Activated T-cell treated with anti-CD3 and anti-CD28 coated beads, Interleukin-2, amount 50 U/mL, for 24 hours (primary cell): ENCODE measurements at regions not wholly inside any gene's neighbourhood (a gene's known extent, or its start where the extent isn't known, plus 50 kb on each side); places are given as distances from the start of the nearest gene placed in this dataset.

Source experiments
- DNase-seq: peaks from one replicate; pipeline ENCODE4 v3.0.0-alpha.2; 2020
- H3K27ac Mint-ChIP-seq: 2 replicates; pipeline ENCODE4 v1.8.0; 2020; ENCODE audit warnings: mild to moderate bottlenecking, mixed read lengths
- H3K27me3 Mint-ChIP-seq: 2 replicates; pipeline ENCODE4 v1.8.0; 2020; ENCODE audit warnings: mixed read lengths
- H3K36me3 Mint-ChIP-seq: 2 replicates; pipeline ENCODE4 v1.8.0; 2020; ENCODE audit warnings: low read depth, mixed read lengths
- H3K4me1 Mint-ChIP-seq: 2 replicates; pipeline ENCODE4 v1.8.0; 2020; ENCODE audit warnings: low read depth, mixed read lengths
- H3K4me3 Mint-ChIP-seq: 2 replicates; pipeline ENCODE4 v1.8.0; 2020; ENCODE audit warnings: mild to moderate bottlenecking, moderate library complexity, mixed read lengths
- H3K9me3 Mint-ChIP-seq: 2 replicates; pipeline ENCODE4 v1.8.0; 2020; ENCODE audit warnings: mixed read lengths

DNA sequence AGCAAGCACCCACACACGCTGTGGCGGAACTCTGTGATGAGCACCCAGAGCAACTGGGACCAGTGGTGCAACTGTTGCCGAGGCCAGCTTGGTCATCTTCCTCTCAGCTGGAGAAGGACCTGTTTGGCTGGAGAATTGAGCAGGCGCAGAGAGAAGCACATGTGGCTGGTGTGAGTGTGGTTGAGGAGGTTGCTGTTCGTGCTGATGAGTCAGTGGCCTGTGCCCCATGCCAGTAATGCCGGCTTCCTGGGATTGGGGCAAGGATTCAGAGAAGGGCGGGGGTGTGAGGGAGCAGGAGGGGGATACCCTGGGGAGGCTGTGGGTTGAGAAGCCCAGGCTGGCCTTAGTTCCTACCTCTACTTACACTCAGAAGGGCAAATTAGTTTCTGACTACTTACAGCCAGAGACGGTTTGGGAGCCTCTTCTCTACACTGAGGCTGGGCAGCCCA is 57.5 kb upstream of the EPS8L3 start:
- no peak for DNase-seq

DNA sequence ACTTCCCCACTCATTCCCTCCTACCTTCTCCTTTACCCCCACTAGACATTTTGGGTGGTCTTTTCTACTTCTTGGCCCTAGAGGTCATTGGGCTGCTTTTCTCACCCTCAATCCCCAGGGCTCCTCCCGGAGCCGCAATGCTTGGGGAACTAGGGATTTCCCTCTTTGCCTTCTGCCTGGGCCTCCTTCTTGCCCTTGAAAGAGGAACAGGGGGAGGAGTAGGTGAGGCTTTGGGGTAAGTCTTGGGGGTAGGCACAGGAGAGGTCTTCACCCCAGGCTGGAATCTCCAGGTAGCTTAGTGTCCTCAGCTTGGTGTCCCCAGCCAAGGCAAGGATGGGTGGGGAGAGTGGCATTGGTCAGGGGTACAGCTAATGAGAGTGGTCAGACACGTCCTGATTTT is 56.2 kb upstream of the EPS8L3 start:
- Mint-ChIP-seq H3K4me1 (peaks cover 34% of the 10 kb centered on the region), H3K9me3 (peaks cover 2% of the 10 kb centered on the region), H3K27me3 (no peaks in the 10 kb centered on the region), H3K27ac (no peak overlapping the region), H3K36me3 (no peaks in the 10 kb centered on the region), H3K4me3 (no peak overlapping the region)
- DNase-seq: no peak

More for the DNA sequence above, 57.5 kb upstream of the EPS8L3 start:
- Mint-ChIP-seq H3K4me3 (no peak overlapping the region), H3K9me3 (no peaks in the 10 kb centered on the region), H3K36me3 (no peaks in the 10 kb centered on the region), H3K4me1 (peaks cover 39% of the 10 kb centered on the region), H3K27ac (peak overlapping the region; percentile 59), H3K27me3 (no peaks in the 10 kb centered on the region)

DNA sequence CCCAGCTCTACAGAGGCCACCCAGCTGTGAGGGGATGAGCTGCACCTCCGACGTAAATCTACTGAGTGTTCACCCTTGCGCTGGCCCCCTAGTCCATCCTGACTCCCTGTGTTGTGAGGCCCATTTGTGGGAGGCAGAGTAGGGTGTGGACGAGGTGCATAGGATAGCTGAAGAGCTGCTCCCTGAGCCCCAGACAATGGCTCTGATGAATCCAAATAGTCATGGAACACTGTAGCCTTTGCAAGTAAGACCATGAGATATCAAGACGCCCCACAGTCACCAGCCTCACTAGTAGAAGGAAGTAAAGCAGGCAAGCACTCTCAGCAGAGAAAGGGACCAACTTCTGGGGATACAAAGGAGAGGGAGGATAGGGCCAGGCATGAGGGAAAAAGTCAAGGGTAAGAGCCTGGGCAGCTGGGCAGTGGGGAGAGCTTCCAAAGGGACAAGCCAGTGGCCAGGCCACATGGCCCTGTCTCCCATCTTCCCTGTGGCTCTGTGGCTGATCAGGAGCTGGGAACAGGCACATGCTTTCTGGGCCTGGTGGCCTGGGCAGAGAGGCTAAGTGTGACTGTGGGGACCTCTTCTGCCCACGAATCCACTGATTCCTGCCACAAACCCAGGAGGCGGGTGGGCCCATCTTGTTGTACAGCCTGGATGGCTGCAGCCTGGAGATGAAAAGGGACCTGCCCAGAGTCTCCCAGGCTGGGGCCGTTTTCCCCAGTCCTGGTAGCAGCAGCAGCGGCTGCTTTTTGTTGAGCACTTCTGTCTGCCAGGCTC is 55.5 kb upstream of the EPS8L3 start:
- DNase-seq: no peak
- H3K36me3 Mint-ChIP-seq: no peaks in the 10 kb centered on the region
- H3K4me3 Mint-ChIP-seq: no peak overlapping the region
- H3K4me1 Mint-ChIP-seq: peaks cover 31% of the 10 kb centered on the region
- H3K27me3 Mint-ChIP-seq: no peaks in the 10 kb centered on the region
- peaks cover 2% of the 10 kb centered on the region for H3K9me3 Mint-ChIP-seq
- H3K27ac Mint-ChIP-seq: no peak overlapping the region

DNA sequence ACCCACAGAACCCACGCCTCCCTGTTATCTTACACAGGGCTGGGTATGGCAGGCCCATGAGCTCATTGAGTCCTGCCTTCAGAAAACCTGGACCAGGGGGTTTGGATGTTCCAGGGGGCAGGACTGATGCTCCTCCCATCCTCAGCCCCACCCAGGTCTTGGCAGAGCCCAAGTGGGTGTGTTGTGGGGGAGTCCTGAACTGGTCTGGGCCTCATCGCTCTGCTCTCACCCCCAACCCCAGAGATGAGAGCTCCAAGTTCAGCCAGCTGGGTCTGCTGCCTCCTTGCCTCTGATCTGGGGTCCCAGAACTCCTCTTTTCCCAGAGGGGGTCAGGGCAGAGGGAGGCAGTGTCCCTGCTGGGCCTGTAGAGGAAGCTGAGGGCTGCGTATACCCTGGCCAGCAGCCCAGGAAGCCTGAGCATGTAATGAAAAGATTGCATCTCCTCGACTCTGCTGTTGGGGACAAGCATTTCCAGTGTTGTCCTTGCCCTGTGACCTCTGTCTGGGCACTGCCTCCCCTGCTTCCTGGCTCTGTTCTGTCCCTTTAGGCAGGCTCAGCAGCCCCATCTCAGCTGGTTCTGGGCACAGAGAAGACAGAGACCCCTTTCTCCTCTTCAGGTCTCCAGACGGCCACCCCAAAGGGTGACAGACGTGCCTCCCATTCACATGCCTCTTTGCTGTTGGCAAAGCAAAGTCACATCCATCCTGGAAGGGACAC is 54.7 kb upstream of the EPS8L3 start:
- Mint-ChIP-seq H3K27me3 (no peaks in the 10 kb centered on the region), H3K27ac (no peak overlapping the region), H3K36me3 (no peaks in the 10 kb centered on the region), H3K9me3 (peaks cover 2% of the 10 kb centered on the region), H3K4me3 (no peak overlapping the region), H3K4me1 (peaks cover 28% of the 10 kb centered on the region)
- no peak for DNase-seq

DNA sequence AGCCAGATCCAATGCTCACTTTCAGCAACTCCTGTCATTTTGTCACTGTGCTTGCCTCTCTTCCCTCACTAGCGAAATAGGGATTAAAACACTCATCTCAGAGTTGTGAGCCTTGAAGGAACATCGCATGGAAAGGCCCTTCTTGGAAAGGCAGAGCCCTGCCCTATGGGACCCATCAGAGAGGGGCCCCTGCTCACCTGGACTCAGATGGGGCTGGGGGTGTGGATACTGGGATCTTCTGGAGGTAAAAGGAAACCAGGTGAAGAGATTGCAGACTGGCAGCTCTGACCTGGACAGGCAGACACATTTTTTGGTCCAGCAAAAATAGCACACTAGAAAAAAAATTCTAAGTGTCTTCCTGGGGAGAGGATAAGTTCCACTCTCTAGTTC is 54.2 kb upstream of the EPS8L3 start:
- Mint-ChIP-seq H3K4me1 (peaks cover 22% of the 10 kb centered on the region), H3K27ac (no peak overlapping the region), H3K4me3 (no peak overlapping the region), H3K9me3 (peaks cover 2% of the 10 kb centered on the region), H3K36me3 (no peaks in the 10 kb centered on the region), H3K27me3 (no peaks in the 10 kb centered on the region)
- DNase-seq: no peak

DNA sequence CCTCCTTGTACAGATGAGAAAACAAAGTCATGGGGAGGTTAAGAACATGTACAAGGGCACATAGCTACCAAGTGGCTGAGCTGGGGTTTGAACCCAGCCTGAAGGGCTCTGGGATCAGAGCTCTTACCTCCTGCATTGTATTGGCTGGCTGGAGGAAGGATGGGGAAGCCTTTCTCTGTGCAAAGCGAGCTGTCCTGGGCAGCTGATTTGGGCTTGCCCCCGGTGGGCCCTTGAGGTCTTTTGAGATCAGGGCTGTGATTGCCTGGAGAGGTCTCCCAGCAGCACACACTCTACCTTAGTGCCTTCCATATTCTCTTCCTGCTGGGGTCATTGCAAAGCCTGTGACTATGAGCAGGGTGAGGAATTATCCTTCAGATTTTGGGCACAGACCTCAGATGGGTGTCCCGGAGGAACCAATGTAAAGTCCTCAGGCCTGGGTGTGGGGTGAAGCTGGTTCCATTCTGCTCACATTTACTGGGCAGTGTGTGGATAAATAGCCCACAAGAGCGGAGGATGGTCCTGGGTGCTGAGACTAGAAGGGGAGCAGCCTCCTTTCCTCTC is 53.3 kb upstream of the EPS8L3 start:
- no peaks in the 10 kb centered on the region for H3K36me3 Mint-ChIP-seq
- no peaks in the 10 kb centered on the region for H3K27me3 Mint-ChIP-seq
- peaks cover 17% of the 10 kb centered on the region for H3K4me1 Mint-ChIP-seq
- H3K27ac Mint-ChIP-seq: no peak overlapping the region
- no peak overlapping the region for H3K4me3 Mint-ChIP-seq
- no peak for DNase-seq
- H3K9me3 Mint-ChIP-seq: peaks cover 2% of the 10 kb centered on the region

DNA sequence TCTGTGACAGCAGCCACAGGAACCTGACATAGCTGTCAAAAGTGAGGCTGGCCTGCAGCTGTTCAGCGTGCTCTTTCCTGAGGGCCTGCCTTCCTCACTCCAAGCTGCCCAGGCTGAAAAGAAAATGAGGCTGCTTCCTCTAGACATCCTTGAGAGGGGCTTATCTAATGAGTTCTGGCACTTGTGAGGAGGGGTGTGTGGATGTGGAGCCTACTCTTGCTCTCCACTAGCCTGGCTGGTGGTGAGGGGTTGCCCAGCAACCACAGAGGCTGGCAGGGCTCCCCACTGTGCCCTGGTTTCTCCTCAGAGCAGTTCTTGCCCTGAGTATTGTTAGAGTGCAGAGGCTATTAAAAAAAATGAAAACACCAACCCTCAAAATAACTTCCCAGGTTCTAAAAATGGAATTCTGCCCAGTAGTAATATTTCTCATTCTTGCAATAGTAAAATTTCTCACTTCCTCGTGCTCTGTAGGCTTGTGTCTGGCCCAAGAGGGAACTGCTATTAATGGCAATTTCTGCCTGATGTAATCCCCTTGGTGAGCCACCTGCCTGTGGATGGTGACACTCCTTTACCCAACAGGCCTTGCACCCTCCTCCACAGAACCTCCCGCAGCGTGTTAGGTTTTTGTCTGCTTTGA is 52.6 kb upstream of the EPS8L3 start:
- Mint-ChIP-seq H3K4me3 (no peak overlapping the region), H3K27me3 (no peaks in the 10 kb centered on the region), H3K4me1 (peaks cover 11% of the 10 kb centered on the region), H3K9me3 (peaks cover 2% of the 10 kb centered on the region), H3K36me3 (no peaks in the 10 kb centered on the region), H3K27ac (no peak overlapping the region)
- no peak for DNase-seq

DNA sequence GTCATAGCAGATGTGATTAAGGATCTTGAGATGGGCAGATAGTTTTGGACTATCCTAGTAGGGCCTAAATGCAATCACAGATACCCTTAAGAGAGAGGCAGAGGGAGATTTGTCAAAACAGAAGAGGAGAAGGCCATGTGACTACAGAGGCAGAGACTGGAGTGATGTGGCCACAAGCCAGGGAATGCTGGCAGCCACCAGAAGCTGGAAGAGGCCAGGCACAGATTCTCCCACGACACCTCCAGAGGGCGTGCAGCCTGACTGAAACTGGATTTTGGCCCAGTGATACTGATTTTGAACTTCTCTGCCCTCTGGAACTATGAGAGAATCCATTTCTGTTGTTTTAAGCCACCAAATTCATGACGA is 52.1 kb upstream of the EPS8L3 start:
- H3K36me3 Mint-ChIP-seq: no peaks in the 10 kb centered on the region
- no peak overlapping the region for H3K27ac Mint-ChIP-seq
- H3K4me3 Mint-ChIP-seq: no peak overlapping the region
- DNase-seq: no peak
- no peaks in the 10 kb centered on the region for H3K27me3 Mint-ChIP-seq
- H3K9me3 Mint-ChIP-seq: peaks cover 2% of the 10 kb centered on the region
- peaks cover 6% of the 10 kb centered on the region for H3K4me1 Mint-ChIP-seq

DNA sequence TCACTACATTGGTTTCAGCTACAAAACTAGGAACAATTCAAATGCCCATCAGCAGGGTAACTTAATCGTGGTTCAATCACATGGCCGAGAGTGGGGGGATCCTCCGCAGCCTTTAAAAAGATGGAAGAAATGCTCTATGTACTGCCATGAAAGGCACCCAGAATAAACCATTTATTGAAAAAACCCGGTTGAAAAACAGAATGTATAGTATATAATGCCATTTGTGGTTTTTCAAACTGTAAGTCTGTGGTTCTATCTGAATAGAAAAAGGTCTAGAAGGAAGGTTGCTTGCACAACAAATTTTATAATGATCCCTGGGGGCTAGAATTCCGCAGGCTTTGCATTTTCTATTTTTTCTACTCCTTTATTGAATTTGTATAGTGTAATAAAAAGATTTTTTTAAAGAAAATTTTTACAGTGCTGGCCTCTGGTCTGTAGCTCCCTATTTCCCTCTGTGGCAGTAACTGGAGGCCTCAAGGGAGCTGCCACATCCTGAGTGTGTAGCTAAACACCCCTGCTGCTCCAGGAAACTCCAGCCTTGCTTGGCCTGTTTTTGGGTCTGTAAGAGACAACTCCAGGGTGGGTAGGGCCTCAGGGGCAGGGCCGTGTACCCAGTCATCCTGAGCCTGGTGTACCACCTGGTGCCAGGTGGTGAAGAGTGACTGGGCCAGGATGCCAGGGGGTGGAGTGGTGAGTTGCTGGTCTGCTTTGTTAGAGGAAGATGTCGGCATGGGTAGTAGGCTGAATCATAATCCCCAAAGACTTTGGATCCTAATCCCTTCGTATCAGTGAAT is 51.5 kb upstream of the EPS8L3 start:
- Mint-ChIP-seq H3K27me3 (no peaks in the 10 kb centered on the region), H3K9me3 (peaks cover 2% of the 10 kb centered on the region), H3K36me3 (no peaks in the 10 kb centered on the region), H3K4me1 (peaks cover 5% of the 10 kb centered on the region), H3K4me3 (no peak overlapping the region), H3K27ac (no peak overlapping the region)
- DNase-seq: no peak

DNA sequence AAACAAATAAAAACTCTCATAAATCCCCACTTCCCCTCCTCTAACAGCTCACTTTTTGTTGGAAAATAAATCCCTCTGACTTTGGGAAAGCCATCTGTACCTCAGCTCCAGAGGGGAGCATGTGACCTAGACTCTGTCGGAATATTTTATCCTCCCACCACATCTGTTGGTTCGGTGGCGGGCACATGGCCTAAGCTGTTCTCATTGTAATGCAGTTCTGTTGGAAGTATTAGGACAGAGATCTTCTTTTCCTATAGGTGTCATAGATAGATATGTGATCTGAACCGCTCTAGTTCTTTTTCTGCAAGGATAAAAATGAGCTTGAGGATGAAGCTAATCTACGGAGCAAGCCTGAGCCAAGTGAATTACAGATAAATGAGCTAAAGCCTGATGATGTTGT is 50.5 kb upstream of the EPS8L3 start:
- no peak for DNase-seq
- H3K4me1 Mint-ChIP-seq: peaks cover 5% of the 10 kb centered on the region
- H3K4me3 Mint-ChIP-seq: no peak overlapping the region
- peaks cover 2% of the 10 kb centered on the region for H3K9me3 Mint-ChIP-seq
- H3K36me3 Mint-ChIP-seq: no peaks in the 10 kb centered on the region
- no peak overlapping the region for H3K27ac Mint-ChIP-seq
- no peaks in the 10 kb centered on the region for H3K27me3 Mint-ChIP-seq
